RWPE1 (cell line): ENCODE measurements at regions not wholly inside any gene's neighbourhood (a gene's known extent, or its start where the extent isn't known, plus 50 kb on each side); places are given as distances from the start of the nearest gene placed in this dataset.

ENCODE experiments used
- CTCF ChIA-PET: fragments of 350-600 bp; sonication (Branson Sonifier 250); formaldehyde crosslinking; extraction: SDS; loops from one replicate; lab custom pipeline; 2021; lab: Yijun Ruan, JAX
- POLR2A ChIA-PET: fragments of 400-600 bp; formaldehyde crosslinking; extraction: SDS; loops from one replicate; lab custom pipeline; 2020; ENCODE audit warnings: antibody characterized with exemption; ENCODE audit not compliant: low non-redundant PET; lab: Yijun Ruan, JAX
- DNase-seq: peaks from one replicate; pipeline ENCODE4 v3.0.0; 2012; ENCODE audit warnings: low spot score
- H3K27ac ChIP-seq: fragments of 450-650 bp; 2 replicates; pipeline ENCODE4 v1.5.1; 2017
- CTCF ChIP-seq: fragments of 450-650 bp; conservative IDR thresholded peaks from 2 replicates; pipeline ENCODE4 v1.5.1; 2017; ENCODE audit warnings: low read depth, mild to moderate bottlenecking

- ChIA-PET CTCF (interaction anchor here (0.6 kb wide), 1 partner anchor 83 kb away, joined by 3 read pairs; no protein-coding TSS in a partner anchor), POLR2A (no interaction called here)
- no peak for DNase-seq
- no peak for TF ChIP-seq CTCF
- no peak overlapping the region for H3K27ac ChIP-seq
Measured at GRCh38 chr15:61442821-61443220, 213.7 kb upstream of the RORA start.

- no peak for DNase-seq
- TF ChIP-seq CTCF = no peak
- ChIA-PET POLR2A (no interaction called here), CTCF (no interaction called here)
- H3K27ac ChIP-seq = no peak overlapping the region
Measured at GRCh38 chr15:61441891-61442290, 212.8 kb upstream of the RORA start.

DNA sequence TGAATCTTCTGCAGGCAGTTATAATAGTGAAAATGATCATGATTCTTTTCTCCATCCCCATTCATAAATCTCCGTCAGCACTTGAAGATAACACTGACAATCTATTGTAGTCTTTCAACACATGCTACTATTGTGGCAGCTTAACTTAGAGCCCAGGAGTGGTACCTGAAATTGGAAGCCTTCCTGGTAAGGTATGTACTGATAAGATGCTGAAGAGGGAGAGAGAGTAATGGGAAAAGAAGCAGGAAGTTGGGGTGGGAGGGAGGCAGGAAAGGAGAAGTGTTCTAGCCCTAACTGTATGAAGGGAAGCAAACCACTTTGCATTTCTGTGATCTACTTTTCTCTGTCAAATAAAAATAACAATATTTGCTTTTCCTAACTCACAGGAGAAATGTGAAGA, 197.4 kb upstream of the RORA start:
- no peak overlapping the region for H3K27ac ChIP-seq
- CTCF ChIA-PET = no interaction called here
- POLR2A ChIA-PET = no interaction called here
- TF ChIP-seq CTCF = no peak
- DNase-seq = no peak

GRCh38 chr15:61425934-61426333, 196.8 kb upstream of the RORA start:
- POLR2A ChIA-PET = no interaction called here
- CTCF ChIA-PET = no interaction called here
- H3K27ac ChIP-seq = no peak overlapping the region
- TF ChIP-seq CTCF = no peak
- DNase-seq = no peak

- CTCF ChIA-PET = no interaction called here
- no peak overlapping the region for H3K27ac ChIP-seq
- POLR2A ChIA-PET = no interaction called here
- no peak for DNase-seq
- no peak for TF ChIP-seq CTCF
Measured at GRCh38 chr15:61422773-61423172, 193.7 kb upstream of the RORA start.

DNA sequence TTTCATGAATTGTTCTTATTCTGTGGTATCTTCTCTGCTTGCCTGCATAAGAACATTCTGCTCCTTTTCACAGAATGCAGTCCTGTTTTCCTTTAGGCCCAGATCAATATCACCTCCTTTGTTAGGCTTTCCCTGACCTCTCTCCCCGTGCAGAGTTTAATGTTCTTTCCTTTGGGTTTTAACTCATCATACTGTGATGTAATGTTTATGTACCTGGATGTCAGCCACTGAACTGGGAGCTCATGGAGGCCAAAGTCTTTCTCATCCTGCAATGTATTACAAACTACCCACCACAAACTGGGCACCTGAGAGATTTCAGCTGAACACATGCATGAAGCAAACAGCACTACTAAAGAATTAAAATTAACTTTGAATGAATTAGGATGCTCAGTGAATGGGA, 192.8 kb upstream of the RORA start:
- CTCF ChIA-PET = no interaction called here
- H3K27ac ChIP-seq = no peak overlapping the region
- DNase-seq = no peak
- POLR2A ChIA-PET = no interaction called here
- no peak for TF ChIP-seq CTCF

DNA sequence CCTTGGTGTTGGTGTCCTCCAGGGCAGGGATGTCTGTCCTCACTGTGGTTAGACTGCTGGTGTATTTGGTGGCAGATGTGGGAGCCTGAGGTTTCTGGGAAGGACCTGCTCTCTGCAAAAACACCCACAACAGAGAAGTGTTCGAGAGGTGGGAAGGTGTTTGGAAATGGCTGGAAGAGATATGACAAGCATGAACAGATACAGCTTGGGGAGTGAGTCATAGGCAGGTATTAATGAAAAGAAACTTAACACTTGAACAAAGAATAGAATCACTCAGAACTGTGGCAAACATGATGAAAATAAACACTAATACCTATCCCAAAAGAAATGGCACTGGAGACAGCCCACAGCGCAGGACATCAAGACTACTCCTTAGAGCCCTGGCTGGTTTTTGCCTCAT, 192.4 kb upstream of the RORA start:
- no peak for TF ChIP-seq CTCF
- H3K27ac ChIP-seq = no peak overlapping the region
- DNase-seq = peak; percentile 36
- ChIA-PET POLR2A (no interaction called here), CTCF (no interaction called here)
